ENCODE measurements at regions not wholly inside any gene's neighbourhood (a gene's known extent, or its start where the extent isn't known, plus 50 kb on each side); places are given as distances from the start of the nearest gene placed in this dataset.
"Not testable (repeated sequence)": the region's sequence is repeated elsewhere in the genome, so short reads cannot be mapped to it uniquely, and the experiment has no call there.

- WGBS = 93% methylated on average over 7 of the region's 7 CpGs
- TF ChIP-seq POLR2AphosphoS5 (IDR thresholded peaks at IDR 0.05) (no peak), POLR2A (IDR thresholded peaks at IDR 0.05) (no peak), CTCF (IDR thresholded peaks at IDR 0.05) (no peak)
- H3K4me1 ChIP-seq (replicated peaks) = no peaks in the 10 kb centered on the region
- intact Hi-C loops (cut with DNase I) = no loop called here
- DNase-seq (ENCODE audit: low spot score) = no peak
- no peaks in the 10 kb centered on the region for H3K9me3 ChIP-seq
- H3K36me3 ChIP-seq = no peaks in the 10 kb centered on the region
- no peaks in the 10 kb centered on the region for H3K27me3 ChIP-seq (replicated peaks; ENCODE audit: insufficient read depth)
- no peak overlapping the region for H3K27ac ChIP-seq
- H3K4me3 ChIP-seq = no peak overlapping the region
These were observed 228.8 kb downstream of the GATA3 start for GRCh38 chr10:8283166-8283905.

- no peaks in the 10 kb centered on the region for H3K36me3 ChIP-seq
- no peak overlapping the region for H3K27ac ChIP-seq
- no peak for TF ChIP-seq POLR2AphosphoS5 (IDR thresholded peaks at IDR 0.05)
- TF ChIP-seq POLR2A (IDR thresholded peaks at IDR 0.05) = no peak
- no peak for TF ChIP-seq CTCF (IDR thresholded peaks at IDR 0.05)
- H3K9me3 ChIP-seq = no peaks in the 10 kb centered on the region
- no peaks in the 10 kb centered on the region for H3K4me1 ChIP-seq (replicated peaks)
- 96% methylated on average over 11 of the region's 11 CpGs for WGBS
- intact Hi-C loops (cut with DNase I) = no loop called here
- DNase-seq (ENCODE audit: low spot score) = no peak
- no peak overlapping the region for H3K4me3 ChIP-seq
- no peaks in the 10 kb centered on the region for H3K27me3 ChIP-seq (replicated peaks; ENCODE audit: insufficient read depth)
These were observed 229.5 kb downstream of the GATA3 start for GRCh38 chr10:8283986-8284385.

- DNase-seq (ENCODE audit: low spot score); H3K27me3 ChIP-seq (replicated peaks; ENCODE audit: insufficient read depth); H3K4me1 ChIP-seq (replicated peaks); H3K9me3 ChIP-seq; intact Hi-C loops (cut with DNase I); H3K36me3 ChIP-seq; H3K4me3 ChIP-seq; H3K27ac ChIP-seq: not testable (repeated sequence)
- WGBS = 83% methylated on average over 4 of the region's 4 CpGs
These were observed 231.5 kb downstream of the GATA3 start for GRCh38 chr10:8285970-8286369.

- no peak overlapping the region for H3K27ac ChIP-seq
- no peaks in the 10 kb centered on the region for H3K9me3 ChIP-seq
- no peaks in the 10 kb centered on the region for H3K4me1 ChIP-seq (replicated peaks)
- no peak for TF ChIP-seq POLR2A (IDR thresholded peaks at IDR 0.05)
- TF ChIP-seq CTCF (IDR thresholded peaks at IDR 0.05) = no peak
- no peaks in the 10 kb centered on the region for H3K27me3 ChIP-seq (replicated peaks; ENCODE audit: insufficient read depth)
- DNase-seq (ENCODE audit: low spot score) = no peak
- intact Hi-C loops (cut with DNase I) = no loop called here
- H3K4me3 ChIP-seq = no peak overlapping the region
- H3K36me3 ChIP-seq = no peaks in the 10 kb centered on the region
- 85% methylated on average over 9 of the region's 9 CpGs for WGBS
These were observed 234.1 kb downstream of the GATA3 start for GRCh38 chr10:8288600-8288999.

GRCh38 chr10:8289186-8289924, 234.9 kb downstream of the GATA3 start:
- H3K36me3 ChIP-seq = no peaks in the 10 kb centered on the region
- no peaks in the 10 kb centered on the region for H3K4me1 ChIP-seq (replicated peaks)
- TF ChIP-seq CTCF (IDR thresholded peaks at IDR 0.05) (no peak), POLR2AphosphoS5 (IDR thresholded peaks at IDR 0.05) (no peak), POLR2A (IDR thresholded peaks at IDR 0.05) (no peak)
- WGBS = 74% methylated on average over 4 of the region's 4 CpGs
- DNase-seq (ENCODE audit: low spot score) = no peak
- no peaks in the 10 kb centered on the region for H3K27me3 ChIP-seq (replicated peaks; ENCODE audit: insufficient read depth)
- no peaks in the 10 kb centered on the region for H3K9me3 ChIP-seq
- H3K27ac ChIP-seq = no peak overlapping the region
- H3K4me3 ChIP-seq = no peak overlapping the region
- intact Hi-C loops (cut with DNase I) = no loop called here
